NCI-H446 treated with DMSO at 0.1 percent for 48 hours (cell line): ENCODE measurements at regions not wholly inside any gene's neighbourhood (a gene's known extent, or its start where the extent isn't known, plus 50 kb on each side); places are given as distances from the start of the nearest gene placed in this dataset.

Experiments
- DNase-seq: peaks from one replicate; lab custom pipeline; 2025; lab: John Stamatoyannopoulos, UW

- no peak for DNase-seq
Observed at GRCh38 chr11:116557282-116557681, 215.5 kb downstream of the BUD13 start.

- DNase-seq, result no peak
Observed at GRCh38 chr11:116556483-116556882, 216.3 kb downstream of the BUD13 start.

GRCh38 chr11:116553482-116553881, 219.3 kb downstream of the BUD13 start:
- no peak for DNase-seq

- no peak for DNase-seq
Observed at GRCh38 chr11:116551576-116551975, 221.2 kb downstream of the BUD13 start.

GRCh38 chr11:116548256-116548655, 224.5 kb downstream of the BUD13 start:
- DNase-seq, result no peak

- DNase-seq, result no peak
Observed at GRCh38 chr11:116547571-116547970, 225.2 kb downstream of the BUD13 start.

GRCh38 chr11:116545912-116546311, 226.9 kb downstream of the BUD13 start:
- no peak for DNase-seq

- no peak for DNase-seq
Observed at GRCh38 chr11:116544721-116545120, 228.1 kb downstream of the BUD13 start.

GRCh38 chr11:116543911-116544475, 228.8 kb downstream of the BUD13 start:
- no peak for DNase-seq

GRCh38 chr11:116543099-116543498, 229.7 kb downstream of the BUD13 start:
- no peak for DNase-seq

GRCh38 chr11:116542406-116542805, 230.4 kb downstream of the BUD13 start:
- no peak for DNase-seq

- DNase-seq, result no peak
Observed at GRCh38 chr11:116541460-116541859, 231.3 kb downstream of the BUD13 start.

- DNase-seq, result peak; percentile 45
Observed at GRCh38 chr11:116540645-116541304, 232.0 kb downstream of the BUD13 start.

GRCh38 chr11:116539836-116540418, 232.9 kb downstream of the BUD13 start:
- DNase-seq, result peak; percentile 86

- peak; percentile 55 for DNase-seq
Observed at GRCh38 chr11:116539211-116539610, 233.6 kb downstream of the BUD13 start.

- peak; percentile 54 for DNase-seq
Observed at GRCh38 chr11:116538677-116539076, 234.1 kb downstream of the BUD13 start.

GRCh38 chr11:116537709-116538108, 235.1 kb downstream of the BUD13 start:
- no peak for DNase-seq

GRCh38 chr11:116537121-116537520, 235.7 kb downstream of the BUD13 start:
- no peak for DNase-seq

GRCh38 chr11:116536416-116536815, 236.4 kb downstream of the BUD13 start:
- no peak for DNase-seq

- peak; percentile 30 for DNase-seq
Observed at GRCh38 chr11:116535994-116536393, 236.8 kb downstream of the BUD13 start.

GRCh38 chr11:116535120-116535519, 237.7 kb downstream of the BUD13 start:
- DNase-seq, result no peak

- DNase-seq, result no peak
Observed at GRCh38 chr11:116534270-116534975, 238.4 kb downstream of the BUD13 start.
